HEK293 (cell line): ENCODE measurements at regions not wholly inside any gene's neighbourhood (a gene's known extent, or its start where the extent isn't known, plus 50 kb on each side); places are given as distances from the start of the nearest gene placed in this dataset.

ENCODE experiments used
- YY2 ChIP-seq: fragments of 450-650 bp; formaldehyde crosslinking; IDR thresholded peaks from 2 replicates; pipeline ENCODE4 v1.5.1; 2016; ENCODE audit warnings: missing biosample characterization, missing genetic modification characterization
- ZBTB8A ChIP-seq: fragments of 450-650 bp; formaldehyde crosslinking; IDR thresholded peaks from 2 replicates; pipeline ENCODE4 v1.5.1; 2016; ENCODE audit warnings: missing biosample characterization, missing genetic modification characterization
- ZNF660 ChIP-seq: fragments of 450-650 bp; IDR thresholded peaks from 2 replicates; pipeline ENCODE4 v1.5.1; 2018; ENCODE audit warnings: missing biosample characterization, mild to moderate bottlenecking, missing genetic modification characterization
- TF ChIP-seq, protein P1 (sequence below): fragments of 450-650 bp; formaldehyde crosslinking; IDR thresholded peaks from 2 replicates; pipeline ENCODE4 v1.5.1; 2016; ENCODE audit warnings: missing biosample characterization, missing genetic modification characterization
- TF ChIP-seq, protein P2 (sequence below): fragments of 450-650 bp; formaldehyde crosslinking; IDR thresholded peaks from 2 replicates; pipeline ENCODE4 v1.5.1; 2017; ENCODE audit warnings: missing biosample characterization, missing genetic modification characterization

DNA sequence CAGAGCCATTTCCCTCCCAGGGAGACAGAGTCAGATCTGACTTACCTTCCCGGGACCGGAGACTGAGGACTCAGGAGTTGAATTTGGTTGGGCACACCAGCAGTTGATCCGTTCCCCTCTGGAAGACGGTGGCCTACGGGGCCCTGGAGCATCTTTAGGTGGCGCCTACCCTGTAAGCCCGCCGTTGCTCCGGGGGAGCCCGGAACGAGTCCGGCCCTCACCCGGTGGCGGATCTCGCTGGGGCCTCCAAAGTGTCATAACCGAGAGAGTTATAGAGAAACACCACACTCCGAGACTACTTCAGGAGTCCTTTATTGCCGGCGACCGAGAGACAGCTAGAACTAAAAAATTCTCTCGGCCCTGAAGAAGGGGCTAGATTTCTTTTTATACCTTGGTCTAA lies 182.8 kb upstream of the MBL2 start:
- TF ChIP-seq, protein P1, sequence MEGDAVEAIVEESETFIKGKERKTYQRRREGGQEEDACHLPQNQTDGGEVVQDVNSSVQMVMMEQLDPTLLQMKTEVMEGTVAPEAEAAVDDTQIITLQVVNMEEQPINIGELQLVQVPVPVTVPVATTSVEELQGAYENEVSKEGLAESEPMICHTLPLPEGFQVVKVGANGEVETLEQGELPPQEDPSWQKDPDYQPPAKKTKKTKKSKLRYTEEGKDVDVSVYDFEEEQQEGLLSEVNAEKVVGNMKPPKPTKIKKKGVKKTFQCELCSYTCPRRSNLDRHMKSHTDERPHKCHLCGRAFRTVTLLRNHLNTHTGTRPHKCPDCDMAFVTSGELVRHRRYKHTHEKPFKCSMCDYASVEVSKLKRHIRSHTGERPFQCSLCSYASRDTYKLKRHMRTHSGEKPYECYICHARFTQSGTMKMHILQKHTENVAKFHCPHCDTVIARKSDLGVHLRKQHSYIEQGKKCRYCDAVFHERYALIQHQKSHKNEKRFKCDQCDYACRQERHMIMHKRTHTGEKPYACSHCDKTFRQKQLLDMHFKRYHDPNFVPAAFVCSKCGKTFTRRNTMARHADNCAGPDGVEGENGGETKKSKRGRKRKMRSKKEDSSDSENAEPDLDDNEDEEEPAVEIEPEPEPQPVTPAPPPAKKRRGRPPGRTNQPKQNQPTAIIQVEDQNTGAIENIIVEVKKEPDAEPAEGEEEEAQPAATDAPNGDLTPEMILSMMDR: no peak
- TF ChIP-seq ZBTB8A (tag by site-specific recombination) (no peak), YY2 (tag by site-specific recombination) (no peak), ZNF660 (no peak)
- TF ChIP-seq, protein P2, sequence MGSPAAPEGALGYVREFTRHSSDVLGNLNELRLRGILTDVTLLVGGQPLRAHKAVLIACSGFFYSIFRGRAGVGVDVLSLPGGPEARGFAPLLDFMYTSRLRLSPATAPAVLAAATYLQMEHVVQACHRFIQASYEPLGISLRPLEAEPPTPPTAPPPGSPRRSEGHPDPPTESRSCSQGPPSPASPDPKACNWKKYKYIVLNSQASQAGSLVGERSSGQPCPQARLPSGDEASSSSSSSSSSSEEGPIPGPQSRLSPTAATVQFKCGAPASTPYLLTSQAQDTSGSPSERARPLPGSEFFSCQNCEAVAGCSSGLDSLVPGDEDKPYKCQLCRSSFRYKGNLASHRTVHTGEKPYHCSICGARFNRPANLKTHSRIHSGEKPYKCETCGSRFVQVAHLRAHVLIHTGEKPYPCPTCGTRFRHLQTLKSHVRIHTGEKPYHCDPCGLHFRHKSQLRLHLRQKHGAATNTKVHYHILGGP (tag by site-specific recombination): no peak
